ENCODE measurements at regions not wholly inside any gene's neighbourhood (a gene's known extent, or its start where the extent isn't known, plus 50 kb on each side); places are given as distances from the start of the nearest gene placed in this dataset.

DNA sequence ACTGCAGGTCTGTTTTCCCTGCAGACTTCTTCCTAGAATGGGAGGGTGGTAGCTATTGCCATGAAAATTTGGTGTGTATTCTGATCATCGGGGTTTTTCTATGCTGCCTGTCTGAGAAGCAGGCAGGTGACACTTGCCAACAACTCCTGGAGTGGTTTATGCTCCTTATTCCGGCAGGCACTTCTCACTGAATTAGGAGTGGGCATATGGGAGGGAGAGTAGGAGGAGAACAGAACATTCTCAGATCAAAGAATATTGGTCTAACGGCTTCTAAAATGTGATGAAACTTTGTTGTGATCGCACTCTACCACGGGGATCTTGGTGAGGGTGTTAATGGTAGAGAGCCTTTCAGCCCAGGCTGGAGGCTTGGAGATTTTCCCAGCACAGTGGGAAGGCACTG, 480.8 kb downstream of the PLCL1 start:
- H3K9me3 ChIP-seq, result no peaks in the 10 kb centered on the region
- no peak overlapping the region for H3K9ac ChIP-seq
- H3K4me3 ChIP-seq (ENCODE audit: low read depth in 2 of 2, low read length in 1 of 2), result no peak overlapping the region
- no peaks in the 10 kb centered on the region for H3K36me3 ChIP-seq (replicated peaks in 1 of 2; ENCODE audit: control insufficient read depth in 1 of 2, insufficient read depth in 2 of 2, low read length in 1 of 2)
- TF ChIP-seq FOXM1 (IDR thresholded peaks at IDR 0.05; ENCODE audit: low read depth) (no peak), NRF1 (IDR thresholded peaks at IDR 0.05; ENCODE audit: low read depth, low read length) (no peak), TEAD4 (IDR thresholded peaks at IDR 0.05; ENCODE audit: borderline replicate concordance, insufficient read depth) (no peak), RXRA (IDR thresholded peaks at IDR 0.05; ENCODE audit: borderline replicate concordance, low read depth) (no peak), EZH2phosphoT487 (IDR thresholded peaks at IDR 0.05; ENCODE audit: borderline replicate concordance, low read depth) (no peak), CHD2 (IDR thresholded peaks at IDR 0.05; ENCODE audit: low read length, partially characterized antibody) (no peak), TCF12 (IDR thresholded peaks at IDR 0.05) (no peak), RAD21 (IDR thresholded peaks at IDR 0.05; ENCODE audit: low read length) (no peak)
- TF ChIP-seq, protein P1, sequence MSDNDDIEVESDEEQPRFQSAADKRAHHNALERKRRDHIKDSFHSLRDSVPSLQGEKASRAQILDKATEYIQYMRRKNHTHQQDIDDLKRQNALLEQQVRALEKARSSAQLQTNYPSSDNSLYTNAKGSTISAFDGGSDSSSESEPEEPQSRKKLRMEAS (IDR thresholded peaks at IDR 0.05; ENCODE audit: low read depth), result no peak
- TF ChIP-seq, protein P2, sequence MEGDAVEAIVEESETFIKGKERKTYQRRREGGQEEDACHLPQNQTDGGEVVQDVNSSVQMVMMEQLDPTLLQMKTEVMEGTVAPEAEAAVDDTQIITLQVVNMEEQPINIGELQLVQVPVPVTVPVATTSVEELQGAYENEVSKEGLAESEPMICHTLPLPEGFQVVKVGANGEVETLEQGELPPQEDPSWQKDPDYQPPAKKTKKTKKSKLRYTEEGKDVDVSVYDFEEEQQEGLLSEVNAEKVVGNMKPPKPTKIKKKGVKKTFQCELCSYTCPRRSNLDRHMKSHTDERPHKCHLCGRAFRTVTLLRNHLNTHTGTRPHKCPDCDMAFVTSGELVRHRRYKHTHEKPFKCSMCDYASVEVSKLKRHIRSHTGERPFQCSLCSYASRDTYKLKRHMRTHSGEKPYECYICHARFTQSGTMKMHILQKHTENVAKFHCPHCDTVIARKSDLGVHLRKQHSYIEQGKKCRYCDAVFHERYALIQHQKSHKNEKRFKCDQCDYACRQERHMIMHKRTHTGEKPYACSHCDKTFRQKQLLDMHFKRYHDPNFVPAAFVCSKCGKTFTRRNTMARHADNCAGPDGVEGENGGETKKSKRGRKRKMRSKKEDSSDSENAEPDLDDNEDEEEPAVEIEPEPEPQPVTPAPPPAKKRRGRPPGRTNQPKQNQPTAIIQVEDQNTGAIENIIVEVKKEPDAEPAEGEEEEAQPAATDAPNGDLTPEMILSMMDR (IDR thresholded peaks at IDR 0.05), result no peak
- DNase-seq, result no peak
- H3F3A ChIP-seq (replicated peaks; ENCODE audit: insufficient read depth), result no peaks in the 10 kb centered on the region
- H3K27ac ChIP-seq (ENCODE audit: low read depth in 2 of 2, low read length in 1 of 2), result no peak overlapping the region
- H3K4me2 ChIP-seq, result no peak overlapping the region
- H2AFZ ChIP-seq (ENCODE audit: low read depth), result no peak overlapping the region
- no peaks in the 10 kb centered on the region for H3K9me2 ChIP-seq
- no peaks in the 10 kb centered on the region; the same call in 1 of the 2 replicates for H3K27me3 ChIP-seq (ENCODE audit: insufficient read depth)
- ChIA-PET CTCF (interaction anchor here (1.0 to 3.1 kb wide), 2 partner anchors 10 to 12 kb away, joined by 4 to 17 read pairs; no protein-coding TSS in a partner anchor), POLR2A (no interaction called here)
- H3K79me2 ChIP-seq (ENCODE audit: insufficient read depth), result no peaks in the 10 kb centered on the region
- no peaks in the 10 kb centered on the region for H4K20me1 ChIP-seq (ENCODE audit: insufficient read depth)
- 48% methylated on average over 5 of the region's 5 CpGs for WGBS (ENCODE audit: low lambda C conversion rate)
- H3K4me1 ChIP-seq (ENCODE audit: control insufficient read depth in 1 of 2, insufficient read depth in 2 of 2, low read depth in 1 of 2, low read length in 1 of 2), result peaks cover 0 to 2% of the 10 kb centered on the region in 2 experiments; a peak in 1 of 4 replicates

DNA sequence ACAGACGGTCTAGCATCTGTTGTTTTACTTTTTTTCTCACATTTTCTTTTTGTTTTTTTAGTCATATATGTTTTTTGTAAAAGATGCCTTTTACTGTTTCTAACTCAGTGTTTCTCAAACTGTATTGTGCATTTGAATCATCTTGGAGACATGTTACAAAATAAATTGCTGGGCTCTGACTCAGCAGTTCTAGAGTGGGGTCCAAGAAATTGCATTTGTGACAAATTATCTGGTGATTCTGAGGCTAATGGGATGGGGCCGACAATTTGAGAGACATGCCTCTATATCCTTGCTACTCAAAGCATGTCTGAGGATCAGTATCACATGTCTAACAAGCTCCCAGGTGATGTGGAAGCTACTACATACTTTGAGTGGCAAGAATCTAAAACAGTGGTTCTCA, 478.8 kb downstream of the PLCL1 start:
- Histone ChIP-seq H3K36me3 (replicated peaks in 1 of 2; ENCODE audit: control insufficient read depth in 1 of 2, insufficient read depth in 2 of 2, low read length in 1 of 2) (no peaks in the 10 kb centered on the region), H3K27me3 (ENCODE audit: insufficient read depth) (no peaks in the 10 kb centered on the region), H3K4me3 (ENCODE audit: low read depth in 2 of 2, low read length in 1 of 2) (no peak overlapping the region), H3F3A (replicated peaks; ENCODE audit: insufficient read depth) (no peaks in the 10 kb centered on the region), H3K79me2 (ENCODE audit: insufficient read depth) (no peaks in the 10 kb centered on the region), H3K9me2 (no peaks in the 10 kb centered on the region), H4K20me1 (ENCODE audit: insufficient read depth) (no peaks in the 10 kb centered on the region), H3K9ac (no peak overlapping the region), H3K4me2 (no peak overlapping the region), H3K9me3 (no peaks in the 10 kb centered on the region), H3K27ac (ENCODE audit: low read depth in 2 of 2, low read length in 1 of 2) (no peak overlapping the region), H2AFZ (ENCODE audit: low read depth) (no peak overlapping the region), H3K4me1 (ENCODE audit: control insufficient read depth in 1 of 2, insufficient read depth in 2 of 2, low read depth in 1 of 2, low read length in 1 of 2) (peaks cover 0 to 2% of the 10 kb centered on the region in 2 experiments; a peak in 1 of 4 replicates)
- DNase-seq, result no peak
- ChIA-PET POLR2A (no interaction called here), CTCF (interaction anchor here (2.3 kb wide), 1 partner anchor 14 kb away, joined by 13 read pairs; no protein-coding TSS in a partner anchor)
- WGBS (ENCODE audit: low lambda C conversion rate), result 40% methylated on average over 2 of the region's 2 CpGs
- no peak for TF ChIP-seq GATA2 (CRISPR knock-in tag; IDR thresholded peaks at IDR 0.05)
- 0 out of 2 replicates have a peak, but pooled peaks have one; percentile 33 for TF ChIP-seq FOSL2 (IDR thresholded peaks at IDR 0.05; ENCODE audit: borderline replicate concordance, low read depth)
